ENCODE measurements at regions not wholly inside any gene's neighbourhood (a gene's known extent, or its start where the extent isn't known, plus 50 kb on each side); places are given as distances from the start of the nearest gene placed in this dataset.

DNA sequence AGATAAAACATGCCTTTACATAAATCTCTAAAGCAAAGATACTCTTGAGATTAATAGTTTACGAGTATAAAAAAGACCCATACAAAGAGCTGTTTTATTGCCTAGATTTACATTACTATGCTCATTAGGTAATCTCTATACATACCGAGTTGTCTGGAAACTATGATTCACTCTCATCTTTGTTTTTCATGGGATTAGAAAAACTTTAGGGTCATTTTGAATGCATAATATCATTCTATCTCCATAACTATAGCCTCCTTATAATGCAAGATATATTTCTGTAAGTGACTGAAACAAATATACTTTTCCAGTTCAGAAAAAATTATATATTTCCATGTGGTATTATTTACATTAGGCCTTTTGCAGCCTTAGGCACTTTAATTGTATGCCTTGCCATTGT, 1088.7 kb upstream of the ARRDC3 start:
- TF ChIP-seq, protein P1, sequence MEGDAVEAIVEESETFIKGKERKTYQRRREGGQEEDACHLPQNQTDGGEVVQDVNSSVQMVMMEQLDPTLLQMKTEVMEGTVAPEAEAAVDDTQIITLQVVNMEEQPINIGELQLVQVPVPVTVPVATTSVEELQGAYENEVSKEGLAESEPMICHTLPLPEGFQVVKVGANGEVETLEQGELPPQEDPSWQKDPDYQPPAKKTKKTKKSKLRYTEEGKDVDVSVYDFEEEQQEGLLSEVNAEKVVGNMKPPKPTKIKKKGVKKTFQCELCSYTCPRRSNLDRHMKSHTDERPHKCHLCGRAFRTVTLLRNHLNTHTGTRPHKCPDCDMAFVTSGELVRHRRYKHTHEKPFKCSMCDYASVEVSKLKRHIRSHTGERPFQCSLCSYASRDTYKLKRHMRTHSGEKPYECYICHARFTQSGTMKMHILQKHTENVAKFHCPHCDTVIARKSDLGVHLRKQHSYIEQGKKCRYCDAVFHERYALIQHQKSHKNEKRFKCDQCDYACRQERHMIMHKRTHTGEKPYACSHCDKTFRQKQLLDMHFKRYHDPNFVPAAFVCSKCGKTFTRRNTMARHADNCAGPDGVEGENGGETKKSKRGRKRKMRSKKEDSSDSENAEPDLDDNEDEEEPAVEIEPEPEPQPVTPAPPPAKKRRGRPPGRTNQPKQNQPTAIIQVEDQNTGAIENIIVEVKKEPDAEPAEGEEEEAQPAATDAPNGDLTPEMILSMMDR (IDR thresholded peaks at IDR 0.05; ENCODE audit: low read depth, low read length) = no peak
- TF ChIP-seq POLR2A (IDR thresholded peaks at IDR 0.05; ENCODE audit: extremely low read depth, insufficient read length) = no peak
- TF ChIP-seq MYC (IDR thresholded peaks at IDR 0.05; ENCODE audit: low read depth, low read length) = no peak

Measured in NB4 (cell line).